Thyroid gland (tissue), 4 donors: ENCODE measurements at regions not wholly inside any gene's neighbourhood (a gene's known extent, or its start where the extent isn't known, plus 50 kb on each side); places are given as distances from the start of the nearest gene placed in this dataset.
A peak's percentile ranks its signal among the peaks of the same experiment; 100 is the strongest.
"Not testable (repeated sequence)": the region's sequence is repeated elsewhere in the genome, so short reads cannot be mapped to it uniquely, and the experiment has no call there.

Experiments used
- DNase-seq, 2 donors: peaks; one replicate each; pipeline ENCODE4 v3.0.0-alpha.2; 2019
- H3K27ac ChIP-seq, 3 donors: fragments of 200-600 bp; sonication (generic); 1 replicate in 2 of 3; 2 replicates in 1 of 3; pipeline ENCODE4 v1.5.1; 2016 to 2019; ENCODE audit warnings: mild to moderate bottlenecking in 1 of 3, moderate library complexity in 1 of 3
- H3K27me3 ChIP-seq: fragments of 200-600 bp; sonication (generic); one replicate; pipeline ENCODE4 v1.5.1; 2019
- H3K36me3 ChIP-seq, 2 donors: fragments of 200-600 bp; sonication (generic); one replicate each; pipeline ENCODE4 v1.5.1; 2016 to 2019
- H3K4me1 ChIP-seq, 2 donors: fragments of 200-600 bp; sonication (generic); one replicate each; pipeline ENCODE4 v1.5.1; 2017 to 2019
- H3K4me3 ChIP-seq, 3 donors: fragments of 200-600 bp; sonication (generic); replicated peaks in 1 of 3; 1 replicate in 2 of 3; 2 replicates in 1 of 3; pipeline ENCODE4 v1.5.1; 2016; ENCODE audit warnings: mild to moderate bottlenecking in 1 of 3
- H3K9me3 ChIP-seq: fragments of 200-600 bp; sonication (generic); one replicate; pipeline ENCODE4 v1.5.1; 2017
- POLR2A ChIP-seq, 2 donors: fragments of 450-650 bp; IDR thresholded peaks; one replicate each; pipeline ENCODE4 v1.6.1; 2017; ENCODE audit warnings: antibody characterized with exemption in 2 of 2, mild to moderate bottlenecking in 2 of 2, moderate library complexity in 1 of 2
- WGBS, 2 donors: methylation state at CpG; one replicate each; pipeline ENCODE4 v1.1.5; 2017; 5-methylcytosine and 5-hydroxymethylcytosine counted together
- intact Hi-C: fragments of 100-400 bp; cut with DNase I; formaldehyde crosslinking; loops from one replicate; pipeline ENCODE4 v1.15.1; 2023
- TF ChIP-seq, protein P1 (sequence below), 6 experiments: fragments of 200-600 bp in 3 of 6; fragments of 450-650 bp in 3 of 6; sonication (generic) in 3 of 6; IDR thresholded peaks; one replicate each; pipeline ENCODE4 v1.5.1; 2016 to 2019; ENCODE audit warnings: antibody characterized with exemption in 6 of 6, mild to moderate bottlenecking in 2 of 6, inconsistent platforms in 1 of 6, moderate library complexity in 1 of 6

DNA sequence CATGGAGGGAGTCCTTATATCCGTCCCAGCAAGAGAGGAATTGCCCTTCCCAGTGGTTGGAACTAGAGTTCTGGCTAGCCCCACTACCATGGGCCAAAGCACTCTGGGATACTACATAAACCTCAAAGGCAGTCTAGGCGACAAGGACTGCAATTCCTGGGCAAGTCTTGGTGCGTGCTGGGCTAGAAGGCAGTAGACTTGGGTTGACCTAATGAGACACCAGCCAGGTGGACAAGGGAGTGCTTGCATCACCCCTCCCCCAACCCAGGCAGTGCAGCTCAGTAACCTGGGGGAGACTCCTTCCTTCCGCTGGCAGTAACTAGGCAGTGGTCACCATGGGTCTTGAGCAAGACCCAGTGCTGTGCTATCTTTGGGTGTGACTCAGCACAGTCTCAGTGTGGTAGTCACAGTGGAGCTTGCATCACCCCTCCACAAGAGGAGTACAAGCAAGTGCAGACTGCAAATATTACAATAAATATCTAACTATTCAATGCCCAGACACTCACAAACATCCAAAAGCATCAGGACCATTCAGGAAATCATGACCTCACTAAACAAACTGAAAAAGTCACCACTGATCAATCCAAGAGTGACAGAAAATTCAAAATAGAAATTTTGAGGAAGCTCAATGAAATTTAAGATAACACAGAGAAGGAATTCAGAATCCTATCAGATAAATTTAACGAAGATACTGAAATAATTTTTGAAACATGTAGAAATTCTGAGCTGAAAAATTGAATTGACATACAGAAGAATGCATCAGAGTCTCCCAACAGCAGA, 84.7 kb upstream of the LYPLAL1 start:
- no peaks in the 10 kb centered on the region for H3K27me3 ChIP-seq
- H3K36me3 ChIP-seq = no peaks in the 10 kb centered on the region
- intact Hi-C loops = no loop called here
- peak; percentile 4 to 7 for DNase-seq
- H3K9me3 ChIP-seq = no peaks in the 10 kb centered on the region
- H3K4me1 ChIP-seq = no peaks in the 10 kb centered on the region
- TF ChIP-seq, protein P1, sequence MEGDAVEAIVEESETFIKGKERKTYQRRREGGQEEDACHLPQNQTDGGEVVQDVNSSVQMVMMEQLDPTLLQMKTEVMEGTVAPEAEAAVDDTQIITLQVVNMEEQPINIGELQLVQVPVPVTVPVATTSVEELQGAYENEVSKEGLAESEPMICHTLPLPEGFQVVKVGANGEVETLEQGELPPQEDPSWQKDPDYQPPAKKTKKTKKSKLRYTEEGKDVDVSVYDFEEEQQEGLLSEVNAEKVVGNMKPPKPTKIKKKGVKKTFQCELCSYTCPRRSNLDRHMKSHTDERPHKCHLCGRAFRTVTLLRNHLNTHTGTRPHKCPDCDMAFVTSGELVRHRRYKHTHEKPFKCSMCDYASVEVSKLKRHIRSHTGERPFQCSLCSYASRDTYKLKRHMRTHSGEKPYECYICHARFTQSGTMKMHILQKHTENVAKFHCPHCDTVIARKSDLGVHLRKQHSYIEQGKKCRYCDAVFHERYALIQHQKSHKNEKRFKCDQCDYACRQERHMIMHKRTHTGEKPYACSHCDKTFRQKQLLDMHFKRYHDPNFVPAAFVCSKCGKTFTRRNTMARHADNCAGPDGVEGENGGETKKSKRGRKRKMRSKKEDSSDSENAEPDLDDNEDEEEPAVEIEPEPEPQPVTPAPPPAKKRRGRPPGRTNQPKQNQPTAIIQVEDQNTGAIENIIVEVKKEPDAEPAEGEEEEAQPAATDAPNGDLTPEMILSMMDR (IDR thresholded peaks at IDR 0.05) = no peak
- no peak for TF ChIP-seq POLR2A (IDR thresholded peaks at IDR 0.05)
- 86 to 93% methylated on average over 4 to 5 of the region's 5 CpGs for WGBS, 2 donors
- no peak overlapping the region for H3K4me3 ChIP-seq
- no peak overlapping the region for H3K27ac ChIP-seq

DNA sequence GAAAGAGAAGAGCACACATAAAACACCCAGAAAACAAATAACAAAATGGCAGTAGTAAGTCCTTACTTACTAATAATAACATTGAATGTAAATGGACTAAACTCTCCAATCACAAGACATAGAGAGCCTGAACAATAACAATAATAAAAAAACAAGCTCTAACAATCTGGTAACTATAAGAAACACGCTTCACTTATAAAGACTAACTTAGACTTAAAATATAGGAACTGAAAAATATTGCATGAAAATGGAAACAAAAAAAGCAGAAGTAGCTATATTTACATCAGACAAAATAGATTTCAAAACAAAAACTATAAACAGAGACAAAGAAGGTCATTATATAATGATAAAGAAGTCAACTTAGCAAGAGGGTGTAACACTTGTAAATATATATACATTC, 83.1 kb upstream of the LYPLAL1 start:
- Histone ChIP-seq H3K27ac (no peak overlapping the region), H3K27me3 (no peaks in the 10 kb centered on the region), H3K9me3 (no peaks in the 10 kb centered on the region), H3K4me1 (no peaks in the 10 kb centered on the region), H3K36me3 (no peaks in the 10 kb centered on the region), H3K4me3 (no peak overlapping the region)
- no peak for DNase-seq
- intact Hi-C loops = no loop called here
- WGBS, 2 donors = 88 to 92% methylated on average over 1 of the region's 1 CpG
- TF ChIP-seq POLR2A (IDR thresholded peaks at IDR 0.05) = no peak
- TF ChIP-seq, protein P1 (IDR thresholded peaks at IDR 0.05) = no peak

DNA sequence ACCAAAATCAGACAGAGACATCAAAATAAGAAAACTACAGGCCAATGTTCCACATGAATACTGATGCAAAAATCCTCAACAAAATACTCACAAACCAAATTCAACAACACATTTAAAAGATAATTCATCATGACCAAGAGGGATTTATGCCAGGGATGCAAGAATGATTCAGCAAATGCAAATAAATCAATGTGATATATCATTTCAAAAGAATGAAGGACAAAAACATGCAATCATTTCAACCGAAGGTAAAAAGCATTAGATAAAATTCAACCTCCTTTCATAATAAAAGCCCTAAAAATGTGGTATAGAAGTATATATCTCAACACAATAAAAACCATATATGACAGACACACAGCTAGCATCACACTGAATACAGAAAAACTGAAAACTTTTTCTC, 81.5 kb upstream of the LYPLAL1 start:
- no peaks in the 10 kb centered on the region for H3K36me3 ChIP-seq
- no peaks in the 10 kb centered on the region for H3K4me1 ChIP-seq
- no peak for TF ChIP-seq POLR2A (IDR thresholded peaks at IDR 0.05)
- TF ChIP-seq, protein P1 (IDR thresholded peaks at IDR 0.05) = no peak
- no peak overlapping the region for H3K27ac ChIP-seq
- H3K9me3 ChIP-seq = no peaks in the 10 kb centered on the region
- H3K4me3 ChIP-seq = no peak overlapping the region
- intact Hi-C loops = no loop called here
- 92 to 97% methylated on average over 1 of the region's 1 CpG for WGBS, 2 donors
- DNase-seq = no peak
- H3K27me3 ChIP-seq = no peaks in the 10 kb centered on the region

DNA sequence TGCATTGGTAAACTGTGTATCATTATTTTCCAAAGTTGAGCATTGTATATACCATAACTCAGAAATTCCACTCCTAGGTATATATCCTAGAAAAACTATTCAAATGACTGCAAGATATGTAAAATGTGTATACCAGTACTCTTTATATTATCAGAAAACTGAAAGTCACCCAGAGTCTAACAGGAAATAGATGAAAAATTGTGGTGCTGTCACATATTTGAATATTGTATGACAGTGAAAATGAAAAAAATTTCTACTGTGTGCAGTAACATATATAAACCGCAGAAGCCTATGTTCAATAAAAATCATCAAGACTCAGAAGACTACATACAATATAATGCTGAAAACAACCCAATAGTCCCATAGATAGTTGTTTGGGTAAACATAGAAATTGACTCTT, 74.4 kb upstream of the LYPLAL1 start:
- 51 to 94% methylated on average over 1 of the region's 1 CpG for WGBS, 2 donors
- no peak overlapping the region for H3K4me3 ChIP-seq
- H3K27ac ChIP-seq = no peak overlapping the region
- intact Hi-C loops = no loop called here
- H3K27me3 ChIP-seq = no peaks in the 10 kb centered on the region
- no peaks in the 10 kb centered on the region for H3K9me3 ChIP-seq
- no peaks in the 10 kb centered on the region for H3K36me3 ChIP-seq
- no peak for DNase-seq
- no peaks in the 10 kb centered on the region for H3K4me1 ChIP-seq
- TF ChIP-seq, protein P1 (IDR thresholded peaks at IDR 0.05) = no peak
- TF ChIP-seq POLR2A (IDR thresholded peaks at IDR 0.05) = no peak

DNA sequence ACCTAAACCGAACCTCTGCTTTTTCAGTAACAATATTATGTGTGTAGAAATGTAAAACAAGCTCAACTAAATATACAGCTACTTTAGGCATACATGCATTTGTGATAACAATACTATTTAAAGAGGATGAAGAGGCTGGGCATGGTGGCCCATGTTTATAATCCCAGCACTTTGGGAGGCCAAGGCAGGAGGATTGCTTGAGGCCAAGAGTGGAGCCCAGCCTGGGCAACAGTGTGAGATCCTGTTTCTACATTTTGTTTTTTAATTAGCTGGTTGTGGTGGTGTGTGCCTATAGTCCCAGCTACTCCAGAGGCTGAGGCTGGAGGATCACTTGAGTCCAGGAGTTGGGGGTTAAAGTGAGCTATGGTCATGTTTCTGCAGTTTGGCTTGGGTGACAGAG, 73.6 kb upstream of the LYPLAL1 start:
- TF ChIP-seq, protein P1 (IDR thresholded peaks at IDR 0.05) = no peak
- TF ChIP-seq POLR2A (IDR thresholded peaks at IDR 0.05) = no peak
- no peak overlapping the region for H3K4me3 ChIP-seq
- DNase-seq = no peak
- H3K27ac ChIP-seq = no peak overlapping the region
- no peaks in the 10 kb centered on the region for H3K36me3 ChIP-seq
- no peaks in the 10 kb centered on the region for H3K9me3 ChIP-seq
- 0 to 39% methylated on average over 1 of the region's 1 CpG for WGBS, 2 donors
- H3K27me3 ChIP-seq = no peaks in the 10 kb centered on the region
- H3K4me1 ChIP-seq = no peaks in the 10 kb centered on the region
- intact Hi-C loops = no loop called here

DNA sequence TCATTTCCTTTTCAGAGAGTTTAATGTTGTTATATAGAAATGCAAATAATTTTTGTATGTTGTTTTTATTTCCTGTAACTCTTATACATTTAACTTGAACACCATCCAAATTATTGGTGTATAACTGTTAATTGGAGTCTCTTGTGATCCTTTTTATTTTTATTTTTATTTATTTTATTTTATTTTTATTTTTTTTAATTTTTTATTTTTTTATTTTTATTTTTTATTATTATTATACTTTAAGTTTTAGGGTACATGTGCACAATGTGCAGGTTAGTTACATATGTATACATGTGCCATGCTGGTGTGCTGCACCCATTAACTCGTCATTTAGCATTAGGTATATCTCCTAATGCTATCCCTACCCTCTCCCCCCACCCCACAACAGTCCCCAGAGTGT, 71.2 kb upstream of the LYPLAL1 start:
- DNase-seq, intact Hi-C loops, H3K36me3 ChIP-seq, H3K4me1 ChIP-seq, H3K4me3 ChIP-seq, H3K9me3 ChIP-seq, H3K27me3 ChIP-seq, H3K27ac ChIP-seq: not testable (repeated sequence)
- WGBS, 2 donors = 79 to 92% methylated on average over 1 of the region's 1 CpG
